ENCODE measurements at regions not wholly inside any gene's neighbourhood (a gene's known extent, or its start where the extent isn't known, plus 50 kb on each side); places are given as distances from the start of the nearest gene placed in this dataset.
"Not testable (repeated sequence)": the region's sequence is repeated elsewhere in the genome, so short reads cannot be mapped to it uniquely, and the experiment has no call there.

- Histone ChIP-seq H3K9me3 (ENCODE audit: control insufficient read depth, low read length) (no peaks in the 10 kb centered on the region), H3K36me3 (ENCODE audit: control insufficient read depth, insufficient read depth, low read length) (no peaks in the 10 kb centered on the region), H3K27me3 (ENCODE audit: control insufficient read depth, insufficient read depth, low read length, poor library complexity, severe bottlenecking) (no peaks in the 10 kb centered on the region), H3K4me1 (ENCODE audit: control insufficient read depth, insufficient read depth, low read length) (no peaks in the 10 kb centered on the region), H3K27ac (ENCODE audit: insufficient read depth, low read depth, low read length, poor library complexity, severe bottlenecking) (no peak overlapping the region), H3K4me3 (ENCODE audit: insufficient read depth, low read depth, low read length) (no peak overlapping the region)
- 94 to 98% methylated on average over 2 to 3 of the region's 3 CpGs for WGBS, 2 experiments
Measured at GRCh38 chr5:124185716-124186115, 560.7 kb downstream of the ZNF608 start.

- Histone ChIP-seq H3K27me3 (ENCODE audit: control insufficient read depth, insufficient read depth, low read length, poor library complexity, severe bottlenecking) (no peaks in the 10 kb centered on the region), H3K4me3 (ENCODE audit: insufficient read depth, low read depth, low read length) (no peak overlapping the region), H3K36me3 (ENCODE audit: control insufficient read depth, insufficient read depth, low read length) (no peaks in the 10 kb centered on the region), H3K4me1 (ENCODE audit: control insufficient read depth, insufficient read depth, low read length) (no peaks in the 10 kb centered on the region), H3K9me3 (ENCODE audit: control insufficient read depth, low read length) (peaks cover 4% of the 10 kb centered on the region), H3K27ac (ENCODE audit: insufficient read depth, low read depth, low read length, poor library complexity, severe bottlenecking) (no peak overlapping the region)
Measured at GRCh38 chr5:124182133-124182532, 564.3 kb downstream of the ZNF608 start.

GRCh38 chr5:124180875-124181461 is 565.5 kb downstream of the ZNF608 start:
- Histone ChIP-seq H3K36me3 (ENCODE audit: control insufficient read depth, insufficient read depth, low read length) (no peaks in the 10 kb centered on the region), H3K9me3 (ENCODE audit: control insufficient read depth, low read length) (peaks cover 4% of the 10 kb centered on the region), H3K4me1 (ENCODE audit: control insufficient read depth, insufficient read depth, low read length) (no peaks in the 10 kb centered on the region), H3K27ac (ENCODE audit: insufficient read depth, low read depth, low read length, poor library complexity, severe bottlenecking) (no peak overlapping the region), H3K4me3 (ENCODE audit: insufficient read depth, low read depth, low read length) (no peak overlapping the region), H3K27me3 (ENCODE audit: control insufficient read depth, insufficient read depth, low read length, poor library complexity, severe bottlenecking) (no peaks in the 10 kb centered on the region)
- 67 to 87% methylated on average over 1 to 2 of the region's 2 CpGs for WGBS, 2 experiments

GRCh38 chr5:124180299-124180874 is 566.1 kb downstream of the ZNF608 start:
- peaks cover 4% of the 10 kb centered on the region for H3K9me3 ChIP-seq (ENCODE audit: control insufficient read depth, low read length)
- H3K4me1 ChIP-seq (ENCODE audit: control insufficient read depth, insufficient read depth, low read length) = no peaks in the 10 kb centered on the region
- H3K4me3 ChIP-seq (ENCODE audit: insufficient read depth, low read depth, low read length) = no peak overlapping the region
- 91 to 95% methylated on average over 4 of the region's 4 CpGs for WGBS, 2 experiments
- H3K36me3 ChIP-seq (ENCODE audit: control insufficient read depth, insufficient read depth, low read length) = no peaks in the 10 kb centered on the region
- no peak overlapping the region for H3K27ac ChIP-seq (ENCODE audit: insufficient read depth, low read depth, low read length, poor library complexity, severe bottlenecking)
- H3K27me3 ChIP-seq (ENCODE audit: control insufficient read depth, insufficient read depth, low read length, poor library complexity, severe bottlenecking) = no peaks in the 10 kb centered on the region

- no peaks in the 10 kb centered on the region for H3K4me1 ChIP-seq (ENCODE audit: control insufficient read depth, insufficient read depth, low read length)
- peaks cover 4% of the 10 kb centered on the region for H3K9me3 ChIP-seq (ENCODE audit: control insufficient read depth, low read length)
- no peak overlapping the region for H3K27ac ChIP-seq (ENCODE audit: insufficient read depth, low read depth, low read length, poor library complexity, severe bottlenecking)
- H3K36me3 ChIP-seq (ENCODE audit: control insufficient read depth, insufficient read depth, low read length) = no peaks in the 10 kb centered on the region
- H3K27me3 ChIP-seq (ENCODE audit: control insufficient read depth, insufficient read depth, low read length, poor library complexity, severe bottlenecking) = no peaks in the 10 kb centered on the region
- no peak overlapping the region for H3K4me3 ChIP-seq (ENCODE audit: insufficient read depth, low read depth, low read length)
- no CpG with 5 or more reads among the region's 1 CpG for WGBS, 2 experiments
Measured at GRCh38 chr5:124179819-124180218, 566.6 kb downstream of the ZNF608 start.

- no peaks in the 10 kb centered on the region for H3K36me3 ChIP-seq (ENCODE audit: control insufficient read depth, insufficient read depth, low read length)
Measured at GRCh38 chr5:124178050-124178449, 568.4 kb downstream of the ZNF608 start.

GRCh38 chr5:124176692-124177091 is 569.7 kb downstream of the ZNF608 start:
- Histone ChIP-seq H3K4me3 (ENCODE audit: insufficient read depth, low read depth, low read length) (no peak overlapping the region), H3K36me3 (ENCODE audit: control insufficient read depth, insufficient read depth, low read length) (no peaks in the 10 kb centered on the region), H3K27ac (ENCODE audit: insufficient read depth, low read depth, low read length, poor library complexity, severe bottlenecking) (no peak overlapping the region), H3K9me3 (ENCODE audit: control insufficient read depth, low read length) (peaks cover 4% of the 10 kb centered on the region), H3K27me3 (ENCODE audit: control insufficient read depth, insufficient read depth, low read length, poor library complexity, severe bottlenecking) (no peaks in the 10 kb centered on the region), H3K4me1 (ENCODE audit: control insufficient read depth, insufficient read depth, low read length) (no peaks in the 10 kb centered on the region)

More at GRCh38 chr5:124178050-124178449, 568.4 kb downstream of the ZNF608 start:
- no peak overlapping the region for H3K27ac ChIP-seq (ENCODE audit: insufficient read depth, low read depth, low read length, poor library complexity, severe bottlenecking)
- no peaks in the 10 kb centered on the region for H3K4me1 ChIP-seq (ENCODE audit: control insufficient read depth, insufficient read depth, low read length)
- peaks cover 4% of the 10 kb centered on the region for H3K9me3 ChIP-seq (ENCODE audit: control insufficient read depth, low read length)
- H3K27me3 ChIP-seq (ENCODE audit: control insufficient read depth, insufficient read depth, low read length, poor library complexity, severe bottlenecking) = no peaks in the 10 kb centered on the region
- no peak overlapping the region for H3K4me3 ChIP-seq (ENCODE audit: insufficient read depth, low read depth, low read length)

GRCh38 chr5:124173386-124173785 is 573.1 kb downstream of the ZNF608 start:
- Histone ChIP-seq H3K36me3 (ENCODE audit: control insufficient read depth, insufficient read depth, low read length) (no peaks in the 10 kb centered on the region), H3K4me3 (ENCODE audit: insufficient read depth, low read depth, low read length) (no peak overlapping the region), H3K4me1 (ENCODE audit: control insufficient read depth, insufficient read depth, low read length) (no peaks in the 10 kb centered on the region), H3K9me3 (ENCODE audit: control insufficient read depth, low read length) (peaks cover 4% of the 10 kb centered on the region), H3K27me3 (ENCODE audit: control insufficient read depth, insufficient read depth, low read length, poor library complexity, severe bottlenecking) (no peaks in the 10 kb centered on the region), H3K27ac (ENCODE audit: insufficient read depth, low read depth, low read length, poor library complexity, severe bottlenecking) (no peak overlapping the region)
- no CpG with 5 or more reads among the region's 1 CpG for WGBS, 2 experiments

GRCh38 chr5:124172389-124173003 is 573.9 kb downstream of the ZNF608 start:
- Histone ChIP-seq H3K4me1 (ENCODE audit: control insufficient read depth, insufficient read depth, low read length) (no peaks in the 10 kb centered on the region), H3K27ac (ENCODE audit: insufficient read depth, low read depth, low read length, poor library complexity, severe bottlenecking) (no peak overlapping the region), H3K4me3 (ENCODE audit: insufficient read depth, low read depth, low read length) (no peak overlapping the region), H3K9me3 (ENCODE audit: control insufficient read depth, low read length) (no peaks in the 10 kb centered on the region), H3K36me3 (ENCODE audit: control insufficient read depth, insufficient read depth, low read length) (no peaks in the 10 kb centered on the region), H3K27me3 (ENCODE audit: control insufficient read depth, insufficient read depth, low read length, poor library complexity, severe bottlenecking) (no peaks in the 10 kb centered on the region)
- 85 to 93% methylated on average over 1 of the region's 1 CpG for WGBS, 2 experiments

GRCh38 chr5:124168093-124168492 is 578.3 kb downstream of the ZNF608 start:
- H3K4me1 ChIP-seq (ENCODE audit: control insufficient read depth, insufficient read depth, low read length); H3K27me3 ChIP-seq (ENCODE audit: control insufficient read depth, insufficient read depth, low read length, poor library complexity, severe bottlenecking); H3K36me3 ChIP-seq (ENCODE audit: control insufficient read depth, insufficient read depth, low read length); H3K27ac ChIP-seq (ENCODE audit: insufficient read depth, low read depth, low read length, poor library complexity, severe bottlenecking); H3K9me3 ChIP-seq (ENCODE audit: control insufficient read depth, low read length); H3K4me3 ChIP-seq (ENCODE audit: insufficient read depth, low read depth, low read length): not testable (repeated sequence)
- 89 to 98% methylated on average over 2 of the region's 2 CpGs for WGBS, 2 experiments

Measured in ectodermal cell (in vitro differentiated cells).